GM12878 (cell line): ENCODE measurements at regions not wholly inside any gene's neighbourhood (a gene's known extent, or its start where the extent isn't known, plus 50 kb on each side); places are given as distances from the start of the nearest gene placed in this dataset.

Experiments
- CEBPB ChIP-seq, 2 experiments: fragments of 150-350 bp in 1 of 2; IDR thresholded peaks; 2 replicates each; pipeline ENCODE4 v1.6.1; 2012 to 2014; ENCODE audit warnings: low read depth in 2 of 2, low read length in 2 of 2, borderline replicate concordance in 1 of 2, inconsistent platforms in 1 of 2
- CTCF ChIP-seq, 3 experiments: IDR thresholded peaks in 2 of 3; conservative IDR thresholded peaks in 1 of 3; 2 replicates each; pipeline ENCODE4 v1.5.1; 2011; ENCODE audit warnings: low read depth in 3 of 3, low read length in 3 of 3, mild to moderate bottlenecking in 3 of 3, control low read depth in 2 of 3, moderate library complexity in 2 of 3, inconsistent platforms in 1 of 3, mixed read lengths in 1 of 3; ENCODE audit not compliant: control insufficient read depth in 2 of 3, insufficient read depth in 1 of 3; ENCODE audit errors: extremely low read depth in 1 of 3
- EP300 ChIP-seq, 2 experiments: fragments of 150-350 bp in 1 of 2; IDR thresholded peaks; 2 replicates each; pipeline ENCODE4 v1.6.1; 2011 to 2012; ENCODE audit warnings: low read depth in 2 of 2, low read length in 2 of 2, borderline replicate concordance in 1 of 2, improper control_type of control experiment in 1 of 2, inconsistent platforms in 1 of 2; ENCODE audit not compliant: control insufficient read depth in 1 of 2
- POLR2A ChIP-seq: IDR thresholded peaks from 2 replicates; pipeline ENCODE4 v1.6.1; 2011; ENCODE audit warnings: low read depth, mild to moderate bottlenecking, low read length
- POLR2AphosphoS5 ChIP-seq: IDR thresholded peaks from 2 replicates; pipeline ENCODE4 v1.6.1; 2011; ENCODE audit warnings: mild to moderate bottlenecking, low read length, inconsistent platforms
- RELA ChIP-seq: fragments of 450-650 bp; IDR thresholded peaks from 2 replicates; pipeline ENCODE4 v1.8.0; 2014; ENCODE audit warnings: borderline replicate concordance; ENCODE audit not compliant: partially characterized antibody
- TAF1 ChIP-seq: IDR thresholded peaks from 2 replicates; pipeline ENCODE4 v1.6.1; 2011; ENCODE audit warnings: mild to moderate bottlenecking, low read depth, low read length, borderline replicate concordance

- TF ChIP-seq TAF1 (no peak), RELA (no peak), CTCF (IDR thresholded peaks at IDR 0.05 in 2 of 3, conservative IDR thresholded peaks at IDR 0.05 in 1 of 3; ENCODE audit: control insufficient read depth in 2 of 3, extremely low read depth in 1 of 3, insufficient read depth in 1 of 3, low read depth in 3 of 3, low read length in 3 of 3) (no peak), POLR2A (no peak), CEBPB (IDR thresholded peaks at IDR 0.05; ENCODE audit: borderline replicate concordance in 1 of 2, low read depth in 2 of 2, low read length in 2 of 2) (no peak), POLR2AphosphoS5 (no peak), EP300 (IDR thresholded peaks at IDR 0.05; ENCODE audit: borderline replicate concordance in 1 of 2, control insufficient read depth in 1 of 2, low read depth in 2 of 2, low read length in 2 of 2) (no peak)
These were observed 223.6 kb downstream of the TTLL2 start for GRCh38 chr6:167548451-167548850.
